ENCODE measurements at regions not wholly inside any gene's neighbourhood (a gene's known extent, or its start where the extent isn't known, plus 50 kb on each side); places are given as distances from the start of the nearest gene placed in this dataset.

DNA sequence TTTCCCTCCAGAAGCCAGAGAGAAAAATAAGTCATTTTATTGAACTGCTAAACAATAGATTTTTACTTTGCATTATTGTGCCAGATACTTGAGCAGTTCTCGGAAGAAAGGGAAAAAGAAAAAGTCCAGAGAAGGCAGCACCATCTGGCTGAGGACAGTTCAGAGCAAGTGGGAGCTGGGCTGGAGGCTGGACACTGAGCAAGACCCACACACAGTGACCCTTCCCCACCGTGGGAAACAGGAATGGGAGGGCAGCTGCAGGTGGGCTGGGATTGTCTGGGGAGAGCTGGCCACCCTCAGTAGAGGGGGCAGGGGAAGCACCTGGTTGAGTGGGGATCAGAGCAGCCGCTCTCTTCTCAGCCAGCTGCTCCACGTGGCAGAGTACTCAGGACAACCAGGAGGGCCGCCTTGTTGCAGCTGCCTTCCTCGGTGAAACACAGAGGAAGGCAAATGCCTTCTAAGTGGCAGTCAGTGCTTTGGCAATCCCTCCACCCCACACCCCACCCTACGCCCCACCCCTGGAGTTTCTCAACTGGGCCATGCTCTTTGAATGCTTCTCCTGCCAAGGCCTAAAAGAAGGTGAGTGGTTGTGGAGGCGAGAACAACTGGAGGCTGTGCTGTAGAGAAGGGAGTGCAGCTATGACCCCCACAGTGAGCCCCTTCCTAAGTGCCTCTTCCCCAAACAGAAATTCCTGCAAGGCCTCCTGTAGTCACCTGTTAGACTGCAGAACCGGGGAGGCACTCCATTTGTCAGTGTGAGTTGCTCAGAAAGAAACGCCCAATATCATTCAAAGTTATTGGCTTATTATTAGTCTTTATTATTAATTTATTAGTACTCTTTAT, 179.3 kb downstream of the ZIC5 start:
- TF ChIP-seq, protein P1, sequence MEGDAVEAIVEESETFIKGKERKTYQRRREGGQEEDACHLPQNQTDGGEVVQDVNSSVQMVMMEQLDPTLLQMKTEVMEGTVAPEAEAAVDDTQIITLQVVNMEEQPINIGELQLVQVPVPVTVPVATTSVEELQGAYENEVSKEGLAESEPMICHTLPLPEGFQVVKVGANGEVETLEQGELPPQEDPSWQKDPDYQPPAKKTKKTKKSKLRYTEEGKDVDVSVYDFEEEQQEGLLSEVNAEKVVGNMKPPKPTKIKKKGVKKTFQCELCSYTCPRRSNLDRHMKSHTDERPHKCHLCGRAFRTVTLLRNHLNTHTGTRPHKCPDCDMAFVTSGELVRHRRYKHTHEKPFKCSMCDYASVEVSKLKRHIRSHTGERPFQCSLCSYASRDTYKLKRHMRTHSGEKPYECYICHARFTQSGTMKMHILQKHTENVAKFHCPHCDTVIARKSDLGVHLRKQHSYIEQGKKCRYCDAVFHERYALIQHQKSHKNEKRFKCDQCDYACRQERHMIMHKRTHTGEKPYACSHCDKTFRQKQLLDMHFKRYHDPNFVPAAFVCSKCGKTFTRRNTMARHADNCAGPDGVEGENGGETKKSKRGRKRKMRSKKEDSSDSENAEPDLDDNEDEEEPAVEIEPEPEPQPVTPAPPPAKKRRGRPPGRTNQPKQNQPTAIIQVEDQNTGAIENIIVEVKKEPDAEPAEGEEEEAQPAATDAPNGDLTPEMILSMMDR (conservative IDR thresholded peaks at IDR 0.05; ENCODE audit: control insufficient read depth, insufficient read depth, low read depth, low read length) = no peak
- no peak overlapping the region for H3K4me3 ChIP-seq (ENCODE audit: control insufficient read depth, low read depth, low read length)
- no peak for DNase-seq (ENCODE audit: low read depth)

DNA sequence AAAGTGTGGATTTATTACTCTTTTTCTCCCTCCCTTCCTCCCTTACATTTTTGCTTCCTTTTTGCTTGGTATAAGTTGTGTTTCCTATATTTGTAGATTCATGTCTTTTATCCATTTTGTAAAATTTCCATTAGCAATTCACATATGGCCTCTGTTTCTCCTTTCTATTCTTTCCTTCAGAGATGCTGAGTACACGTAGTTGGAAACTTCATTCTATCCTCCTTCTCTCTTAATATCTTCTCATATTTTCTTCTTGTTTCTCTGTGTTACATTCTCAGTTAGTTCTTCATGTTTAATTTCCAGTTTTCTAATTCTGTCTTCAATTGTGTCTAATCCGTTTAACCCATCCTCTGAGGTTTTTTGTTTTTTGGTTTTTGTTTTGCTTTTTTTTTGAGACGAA, 188.9 kb downstream of the ZIC5 start:
- TF ChIP-seq, protein P1 (conservative IDR thresholded peaks at IDR 0.05; ENCODE audit: control insufficient read depth, insufficient read depth, low read depth, low read length) = no peak
- DNase-seq (ENCODE audit: low read depth) = no peak
- H3K4me3 ChIP-seq (ENCODE audit: control insufficient read depth, low read depth, low read length) = no peak overlapping the region

DNA sequence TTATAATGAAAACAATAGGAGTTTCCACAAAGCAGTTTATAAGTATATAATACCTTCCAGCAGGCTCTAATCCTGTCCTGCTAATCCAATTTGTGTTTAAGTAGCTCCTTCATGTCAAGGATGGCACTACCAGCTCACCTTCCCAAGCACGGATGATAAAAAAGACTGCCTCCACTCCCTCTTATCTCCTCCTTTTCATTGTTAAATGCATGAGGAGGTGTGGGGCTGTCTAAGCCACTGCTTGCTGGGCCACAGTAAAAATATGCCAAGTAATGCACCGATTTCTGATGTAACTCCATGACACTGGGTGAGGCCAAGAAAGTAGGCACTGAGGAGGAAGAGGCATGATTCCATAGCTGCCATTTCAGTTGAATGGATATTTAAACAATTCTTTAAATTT, 193.1 kb downstream of the ZIC5 start:
- TF ChIP-seq, protein P1 (conservative IDR thresholded peaks at IDR 0.05; ENCODE audit: control insufficient read depth, insufficient read depth, low read depth, low read length) = no peak
- no peak for DNase-seq (ENCODE audit: low read depth)
- H3K4me3 ChIP-seq (ENCODE audit: control insufficient read depth, low read depth, low read length) = no peak overlapping the region

DNA sequence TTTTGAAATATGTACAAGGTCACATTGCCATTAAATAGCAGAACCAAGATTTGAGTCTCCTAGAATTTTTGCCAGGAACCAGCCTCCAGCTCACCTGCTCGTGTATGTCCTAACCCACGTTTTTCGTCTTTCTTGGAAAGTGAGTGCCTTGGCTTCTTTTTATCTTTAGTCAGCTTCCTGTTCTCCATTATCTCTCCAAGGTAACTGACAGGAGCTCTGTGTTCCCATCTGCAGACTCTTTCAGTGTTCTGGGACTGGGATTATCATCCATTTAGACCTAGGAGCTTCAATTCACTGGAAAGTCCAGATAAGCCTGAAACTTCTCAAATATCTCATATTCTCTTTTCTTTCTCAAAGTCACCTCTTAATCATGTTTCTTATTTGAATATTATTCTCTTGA, 193.7 kb downstream of the ZIC5 start:
- TF ChIP-seq, protein P1 (conservative IDR thresholded peaks at IDR 0.05; ENCODE audit: control insufficient read depth, insufficient read depth, low read depth, low read length) = no peak
- no peak overlapping the region for H3K4me3 ChIP-seq (ENCODE audit: control insufficient read depth, low read depth, low read length)
- no peak for DNase-seq (ENCODE audit: low read depth)

DNA sequence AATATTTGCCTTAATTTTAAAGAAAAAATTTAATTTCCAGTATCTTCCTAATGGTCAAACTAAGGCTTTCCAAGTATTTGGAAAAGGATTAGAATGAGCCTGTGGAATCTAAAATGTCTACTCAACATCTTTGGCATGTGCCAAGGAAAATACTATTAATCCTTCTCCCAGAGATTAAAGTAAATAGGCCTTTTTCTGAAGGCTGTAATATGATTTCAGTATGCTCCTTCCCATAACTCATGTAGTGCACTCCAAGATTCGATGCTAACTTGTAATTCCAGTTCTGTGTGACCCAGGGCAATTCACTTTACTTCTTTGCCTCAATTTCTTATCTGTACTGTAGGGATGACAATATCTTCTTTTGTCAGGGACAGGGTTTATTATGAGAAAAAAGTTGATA, 196.9 kb downstream of the ZIC5 start:
- TF ChIP-seq, protein P1 (conservative IDR thresholded peaks at IDR 0.05; ENCODE audit: control insufficient read depth, insufficient read depth, low read depth, low read length) = no peak
- H3K4me3 ChIP-seq (ENCODE audit: control insufficient read depth, low read depth, low read length) = no peak overlapping the region
- DNase-seq (ENCODE audit: low read depth) = no peak

DNA sequence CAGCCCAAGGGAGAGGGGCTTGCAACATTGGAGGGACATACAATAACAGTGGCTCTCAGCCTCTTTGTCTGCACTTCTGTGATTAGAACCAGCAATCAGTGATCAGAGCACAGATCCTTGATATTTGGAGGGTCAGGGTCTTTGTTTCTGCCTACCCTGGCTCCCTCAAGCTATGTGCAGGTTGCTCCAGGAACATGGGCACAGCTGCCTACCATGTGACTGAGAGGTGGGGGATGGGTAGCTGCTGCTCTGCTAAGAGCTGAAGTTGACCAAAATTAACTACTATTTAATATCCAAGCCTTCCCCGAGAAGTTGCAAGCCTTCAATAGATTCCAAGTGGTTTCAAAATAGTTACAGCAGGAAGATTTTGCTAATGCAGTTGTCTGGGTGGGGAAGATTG, 202.6 kb downstream of the ZIC5 start:
- no peak overlapping the region for H3K4me3 ChIP-seq (ENCODE audit: control insufficient read depth, low read depth, low read length)
- no peak for DNase-seq (ENCODE audit: low read depth)
- TF ChIP-seq, protein P1 (conservative IDR thresholded peaks at IDR 0.05; ENCODE audit: control insufficient read depth, insufficient read depth, low read depth, low read length) = no peak

Data from fibroblast of mammary gland (primary cell).